ENCODE measurements at regions not wholly inside any gene's neighbourhood (a gene's known extent, or its start where the extent isn't known, plus 50 kb on each side); places are given as distances from the start of the nearest gene placed in this dataset.

DNA sequence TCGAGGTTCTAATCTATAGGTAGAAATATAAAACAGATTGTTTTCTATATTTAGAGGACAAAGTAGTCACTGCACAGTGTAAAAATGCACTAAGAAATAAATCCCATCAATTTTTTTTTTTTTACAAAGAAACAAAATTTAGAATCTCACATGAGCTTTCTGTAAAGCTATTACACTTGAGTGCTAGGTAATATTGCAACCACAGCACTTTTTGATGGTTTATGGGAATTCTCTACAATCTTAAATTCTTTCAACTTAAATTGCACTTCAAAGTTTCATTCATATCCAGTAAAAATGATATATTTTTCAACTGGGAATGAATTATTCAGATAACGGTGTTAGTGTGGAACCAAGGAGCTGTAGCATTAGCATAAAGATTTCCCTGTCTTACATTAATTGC lies 1035.4 kb downstream of the SQOR start:
- Histone ChIP-seq H3K9me3 (ENCODE audit: low read length) (no peaks in the 10 kb centered on the region), H3K9me2 (ENCODE audit: low read depth, low read length) (no peaks in the 10 kb centered on the region), H2AFZ (ENCODE audit: low read length) (no peak overlapping the region), H3K27me3 (ENCODE audit: insufficient read depth, low read length) (no peaks in the 10 kb centered on the region), H3K9ac (ENCODE audit: low read length) (no peak overlapping the region), H3F3A (ENCODE audit: insufficient read depth, low read length) (no peaks in the 10 kb centered on the region), H4K20me1 (ENCODE audit: insufficient read depth, low read length) (no peaks in the 10 kb centered on the region), H3K4me2 (ENCODE audit: low read length) (no peak overlapping the region), H3K27ac (ENCODE audit: low read depth, low read length, poor library complexity, severe bottlenecking) (no peak overlapping the region), H3K36me3 (ENCODE audit: insufficient read depth, low read length) (no peaks in the 10 kb centered on the region), H3K79me2 (ENCODE audit: insufficient read depth, low read length) (no peaks in the 10 kb centered on the region), H3K4me3 (ENCODE audit: low read depth, low read length, poor library complexity, severe bottlenecking) (no peak overlapping the region), H3K4me1 (ENCODE audit: insufficient read depth, low read length, severe bottlenecking) (no peaks in the 10 kb centered on the region)
- TF ChIP-seq, protein P1, sequence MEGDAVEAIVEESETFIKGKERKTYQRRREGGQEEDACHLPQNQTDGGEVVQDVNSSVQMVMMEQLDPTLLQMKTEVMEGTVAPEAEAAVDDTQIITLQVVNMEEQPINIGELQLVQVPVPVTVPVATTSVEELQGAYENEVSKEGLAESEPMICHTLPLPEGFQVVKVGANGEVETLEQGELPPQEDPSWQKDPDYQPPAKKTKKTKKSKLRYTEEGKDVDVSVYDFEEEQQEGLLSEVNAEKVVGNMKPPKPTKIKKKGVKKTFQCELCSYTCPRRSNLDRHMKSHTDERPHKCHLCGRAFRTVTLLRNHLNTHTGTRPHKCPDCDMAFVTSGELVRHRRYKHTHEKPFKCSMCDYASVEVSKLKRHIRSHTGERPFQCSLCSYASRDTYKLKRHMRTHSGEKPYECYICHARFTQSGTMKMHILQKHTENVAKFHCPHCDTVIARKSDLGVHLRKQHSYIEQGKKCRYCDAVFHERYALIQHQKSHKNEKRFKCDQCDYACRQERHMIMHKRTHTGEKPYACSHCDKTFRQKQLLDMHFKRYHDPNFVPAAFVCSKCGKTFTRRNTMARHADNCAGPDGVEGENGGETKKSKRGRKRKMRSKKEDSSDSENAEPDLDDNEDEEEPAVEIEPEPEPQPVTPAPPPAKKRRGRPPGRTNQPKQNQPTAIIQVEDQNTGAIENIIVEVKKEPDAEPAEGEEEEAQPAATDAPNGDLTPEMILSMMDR (IDR thresholded peaks at IDR 0.05; ENCODE audit: low read length) = no peak
- no peak for TF ChIP-seq EZH2 (IDR thresholded peaks at IDR 0.05; ENCODE audit: borderline replicate concordance, low read length)

DNA sequence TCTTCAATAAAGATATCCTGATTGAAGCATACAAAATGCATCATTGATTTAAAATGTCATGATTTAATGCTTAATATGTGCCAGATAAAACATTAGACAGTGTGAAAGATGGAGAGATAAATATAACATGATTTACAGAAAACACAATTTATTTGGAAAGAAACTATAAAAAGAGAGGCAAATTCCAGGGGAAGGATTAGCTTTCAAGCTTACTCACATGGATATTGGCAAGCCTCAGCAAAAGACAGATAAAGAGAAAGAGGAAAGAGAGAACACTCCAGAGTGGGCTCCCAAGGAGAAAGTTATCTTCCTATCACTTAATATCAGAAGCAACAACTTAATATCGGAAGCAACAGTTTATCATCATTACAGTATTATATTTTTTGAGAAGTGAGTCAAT lies 1036.5 kb downstream of the SQOR start:
- TF ChIP-seq, protein P1 (IDR thresholded peaks at IDR 0.05; ENCODE audit: low read length) = no peak
- no peak for TF ChIP-seq EZH2 (IDR thresholded peaks at IDR 0.05; ENCODE audit: borderline replicate concordance, low read length)
- no peaks in the 10 kb centered on the region for H3K9me2 ChIP-seq (ENCODE audit: low read depth, low read length)
- no peak overlapping the region for H3K4me2 ChIP-seq (ENCODE audit: low read length)

DNA sequence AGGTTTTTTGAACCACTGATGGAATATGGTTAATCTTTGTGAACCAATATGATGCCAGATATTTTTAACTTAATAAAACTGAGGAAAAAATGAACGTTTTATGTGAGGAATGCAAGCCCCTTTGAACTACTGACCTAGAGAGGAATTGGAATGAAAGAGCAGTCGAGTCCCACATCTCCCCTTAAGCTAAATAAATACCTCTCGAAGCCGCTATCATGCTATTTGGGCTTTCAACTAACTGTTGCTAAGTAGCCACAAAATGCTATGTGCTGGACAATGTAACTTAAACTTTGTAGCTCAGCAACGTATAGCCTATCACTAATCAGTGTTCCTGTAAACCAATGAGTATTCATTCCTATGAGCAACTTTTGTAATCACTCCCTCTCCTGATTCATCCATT lies 1037.2 kb downstream of the SQOR start:
- Histone ChIP-seq H3K4me2 (ENCODE audit: low read length) (no peak overlapping the region), H3K9me2 (ENCODE audit: low read depth, low read length) (no peaks in the 10 kb centered on the region), H3K79me2 (ENCODE audit: insufficient read depth, low read length) (no peaks in the 10 kb centered on the region), H4K20me1 (ENCODE audit: insufficient read depth, low read length) (no peaks in the 10 kb centered on the region), H3K27ac (ENCODE audit: low read depth, low read length, poor library complexity, severe bottlenecking) (no peak overlapping the region), H3F3A (ENCODE audit: insufficient read depth, low read length) (no peaks in the 10 kb centered on the region), H3K27me3 (ENCODE audit: insufficient read depth, low read length) (no peaks in the 10 kb centered on the region), H3K4me1 (ENCODE audit: insufficient read depth, low read length, severe bottlenecking) (no peaks in the 10 kb centered on the region), H3K36me3 (ENCODE audit: insufficient read depth, low read length) (no peaks in the 10 kb centered on the region), H3K9me3 (ENCODE audit: low read length) (no peaks in the 10 kb centered on the region), H3K9ac (ENCODE audit: low read length) (no peak overlapping the region), H2AFZ (ENCODE audit: low read length) (no peak overlapping the region), H3K4me3 (ENCODE audit: low read depth, low read length, poor library complexity, severe bottlenecking) (no peak overlapping the region)
- TF ChIP-seq, protein P1 (IDR thresholded peaks at IDR 0.05; ENCODE audit: low read length) = no peak
- no peak for TF ChIP-seq EZH2 (IDR thresholded peaks at IDR 0.05; ENCODE audit: borderline replicate concordance, low read length)

More for the DNA sequence above, 1036.5 kb downstream of the SQOR start:
- Histone ChIP-seq H4K20me1 (ENCODE audit: insufficient read depth, low read length) (no peaks in the 10 kb centered on the region), H2AFZ (ENCODE audit: low read length) (no peak overlapping the region), H3K4me3 (ENCODE audit: low read depth, low read length, poor library complexity, severe bottlenecking) (no peak overlapping the region), H3K4me1 (ENCODE audit: insufficient read depth, low read length, severe bottlenecking) (no peaks in the 10 kb centered on the region), H3K9ac (ENCODE audit: low read length) (no peak overlapping the region), H3K9me3 (ENCODE audit: low read length) (no peaks in the 10 kb centered on the region), H3F3A (ENCODE audit: insufficient read depth, low read length) (no peaks in the 10 kb centered on the region), H3K27ac (ENCODE audit: low read depth, low read length, poor library complexity, severe bottlenecking) (no peak overlapping the region), H3K36me3 (ENCODE audit: insufficient read depth, low read length) (no peaks in the 10 kb centered on the region), H3K27me3 (ENCODE audit: insufficient read depth, low read length) (no peaks in the 10 kb centered on the region), H3K79me2 (ENCODE audit: insufficient read depth, low read length) (no peaks in the 10 kb centered on the region)
